ENCODE measurements at regions not wholly inside any gene's neighbourhood (a gene's known extent, or its start where the extent isn't known, plus 50 kb on each side); places are given as distances from the start of the nearest gene placed in this dataset.

GRCh38 chr2:217618744-217619143 is 384.1 kb downstream of the TNS1 start:
- FAIRE-seq: no peak
- ATAC-seq: no peak
- no peaks in the 10 kb centered on the region for H3K36me3 ChIP-seq (replicated peaks in 1 of 2; ENCODE audit: control insufficient read depth in 1 of 2, insufficient read depth in 2 of 2, low read length in 2 of 2)
- H3K4me3 ChIP-seq (replicated peaks in 1 of 3; ENCODE audit: insufficient read depth in 1 of 3, low read depth in 2 of 3, low read length in 3 of 3): no peak overlapping the region
- no peak for DNase-seq (ENCODE audit: low spot score)
- H2AFZ ChIP-seq (ENCODE audit: low read length): no peak overlapping the region
- no peaks in the 10 kb centered on the region for H3K79me2 ChIP-seq (ENCODE audit: insufficient read depth, low read length)
- H3K4me2 ChIP-seq (ENCODE audit: low read depth, low read length): no peak overlapping the region
- no peak for TF ChIP-seq PRDM4 (CRISPR knock-in tag; IDR thresholded peaks at IDR 0.05; ENCODE audit: borderline replicate concordance)
- peak; percentile 61 for TF ChIP-seq CEBPB (IDR thresholded peaks at IDR 0.05; ENCODE audit: borderline replicate concordance, low read depth, low read length)
- no peak for TF ChIP-seq SNAPC4 (CRISPR knock-in tag; IDR thresholded peaks at IDR 0.05)
- no peak for TF ChIP-seq NFE2 (CRISPR knock-in tag; IDR thresholded peaks at IDR 0.05)
- no peak for TF ChIP-seq ZNF781 (CRISPR knock-in tag; IDR thresholded peaks at IDR 0.05; ENCODE audit: borderline replicate concordance, not compliant biosample characterization)
- POLR2A ChIA-PET: no interaction called here
- no peak overlapping the region for H3K9ac ChIP-seq (ENCODE audit: insufficient read depth, low read depth, low read length)
- WGBS (ENCODE audit: low lambda C conversion rate): 51% methylated on average over 2 of the region's 2 CpGs
- CTCF ChIA-PET (ENCODE audit: low intra/inter-chr PET ratio, low total read pairs): no interaction called here
- H3K27ac ChIP-seq (ENCODE audit: extremely low read length, insufficient read depth, low read length): no peak overlapping the region
- in situ Hi-C loops (cut with HindIII; ENCODE audit: extremely low pct_ligation_motif_present, low pct_unique_long_range_greater_than_20kb) (no loop called here), intact Hi-C loops (cut with micrococcal nuclease; ENCODE audit: unreplicated experiment) (no loop called here)
- no peaks in the 10 kb centered on the region for H3K9me3 ChIP-seq (ENCODE audit: low read length)
- no TSS peak for BruUV-seq (replicated peaks)
- peaks cover 0 to 4% of the 10 kb centered on the region in 2 experiments; a peak in 1 of 5 replicates for H3K27me3 ChIP-seq (ENCODE audit: control insufficient read depth in 1 of 2, insufficient read depth in 2 of 2, low read length in 2 of 2)
- H4K20me1 ChIP-seq (ENCODE audit: insufficient read depth, low read length): peaks cover 5% of the 10 kb centered on the region; the same call in 1 of the 2 replicates
- H3K4me1 ChIP-seq (ENCODE audit: insufficient read depth, low read length): peaks cover 26% of the 10 kb centered on the region
